IMR-90 (cell line): ENCODE measurements at regions not wholly inside any gene's neighbourhood (a gene's known extent, or its start where the extent isn't known, plus 50 kb on each side); places are given as distances from the start of the nearest gene placed in this dataset.

Experiments
- ATAC-seq: fragments of 200-7000 bp; cut with Tn5 transposase; 2 replicates; pipeline ENCODE4 v1.9.1; 2020; ENCODE audit warnings: low read depth, mild to moderate bottlenecking, moderate library complexity
- BruUV-seq: library from RNA; stranded (reverse); fragments of 400-500 nt; replicated peaks from 2 replicates; lab custom pipeline; 2021; lab: Mats Ljungman, UMichigan
- CTCF ChIA-PET: fragments of 300-600 bp; formaldehyde crosslinking; extraction: SDS; loops from one replicate; lab custom pipeline; 2021; ENCODE audit warnings: antibody characterized with exemption; lab: Yijun Ruan, JAX
- POLR2A ChIA-PET: fragments of 300-600 bp; sonication (Branson Sonifier 250); formaldehyde crosslinking; loops from one replicate; lab custom pipeline; 2022; ENCODE audit warnings: antibody characterized with exemption; ENCODE audit not compliant: unreplicated experiment; lab: Charles Lee
- DNase-seq: peaks from one replicate; pipeline ENCODE4 v3.0.0; 2013
- H2AFZ ChIP-seq: replicated peaks from 2 replicates; pipeline ENCODE3; 2013; ENCODE audit warnings: low read length, mild to moderate bottlenecking; ENCODE audit not compliant: poor library complexity
- H2AK5ac ChIP-seq: 2 replicates; pipeline ENCODE4 v1.6.1; 2013; ENCODE audit warnings: low read depth, low read length, inconsistent platforms
- H2AK9ac ChIP-seq: replicated peaks from 2 replicates; pipeline ENCODE3; 2013; ENCODE audit warnings: mild to moderate bottlenecking, low read depth, low read length, moderate library complexity; ENCODE audit not compliant: poor library complexity
- H2BK120ac ChIP-seq: 2 replicates; pipeline ENCODE4 v1.6.1; 2013; ENCODE audit warnings: low read depth, low read length, inconsistent platforms
- H2BK15ac ChIP-seq: 3 replicates; pipeline ENCODE4 v1.6.1; 2013; ENCODE audit warnings: low read depth, low read length, inconsistent platforms
- H2BK20ac ChIP-seq: 2 replicates; pipeline ENCODE4 v1.6.1; 2013; ENCODE audit warnings: low read depth, mild to moderate bottlenecking, inconsistent platforms, low read length, moderate library complexity
- H2BK5ac ChIP-seq: 2 replicates; pipeline ENCODE4 v1.6.1; 2013; ENCODE audit warnings: mild to moderate bottlenecking, low read depth, low read length, inconsistent platforms; ENCODE audit not compliant: poor library complexity, severe bottlenecking
- H3K14ac ChIP-seq: replicated peaks from 2 replicates; pipeline ENCODE4 v1.6.1; 2013; ENCODE audit warnings: low read depth, low read length, inconsistent platforms
- H3K18ac ChIP-seq: 2 replicates; pipeline ENCODE4 v1.6.1; 2013; ENCODE audit warnings: low read depth, low read length, control low read depth
- H3K23ac ChIP-seq: 2 replicates; pipeline ENCODE4 v1.6.1; 2013; ENCODE audit warnings: low read depth, low read length, inconsistent platforms
- H3K27ac ChIP-seq: 2 replicates; pipeline ENCODE4 v1.5.1; 2013; ENCODE audit warnings: mild to moderate bottlenecking, control low read depth, low read length; ENCODE audit not compliant: insufficient read depth
- H3K27me3 ChIP-seq: 2 replicates; pipeline ENCODE4 v1.6.1; 2013; ENCODE audit warnings: low read length; ENCODE audit not compliant: control insufficient read depth, insufficient read depth
- H3K36me3 ChIP-seq: 2 replicates; pipeline ENCODE4 v1.6.1; 2013; ENCODE audit warnings: low read length, mixed read lengths; ENCODE audit not compliant: control insufficient read depth, insufficient read depth
- H3K4ac ChIP-seq: 2 replicates; pipeline ENCODE4 v1.6.1; 2013; ENCODE audit warnings: low read depth, low read length, inconsistent platforms
- H3K4me1 ChIP-seq: 2 replicates; pipeline ENCODE4 v1.6.1; 2013; ENCODE audit warnings: low read length, mixed read lengths; ENCODE audit not compliant: control insufficient read depth, insufficient read depth
- H3K4me2 ChIP-seq: 2 replicates; pipeline ENCODE4 v1.6.1; 2013; ENCODE audit warnings: low read depth, mild to moderate bottlenecking, control low read depth, low read length, moderate library complexity
- H3K4me3 ChIP-seq: 2 replicates; pipeline ENCODE4 v1.5.1; 2013; ENCODE audit warnings: low read depth, mild to moderate bottlenecking, control low read depth, low read length, moderate library complexity; ENCODE audit not compliant: insufficient read depth
- H3K56ac ChIP-seq: 2 replicates; pipeline ENCODE4 v1.6.1; 2013; ENCODE audit warnings: low read length, inconsistent platforms; ENCODE audit not compliant: insufficient read depth; ENCODE audit errors: extremely low read depth
- H3K79me1 ChIP-seq, 2 experiments: 2 replicates each; pipeline ENCODE4 v1.6.1; 2013; ENCODE audit warnings: low read length in 2 of 2, inconsistent platforms in 1 of 2, low read depth in 1 of 2
- H3K9ac ChIP-seq: 2 replicates; pipeline ENCODE4 v1.6.1; 2013; ENCODE audit warnings: low read depth, low read length, control low read depth
- H3K9me1 ChIP-seq: 2 replicates; pipeline ENCODE4 v1.6.1; 2013; ENCODE audit warnings: low read length, inconsistent platforms; ENCODE audit not compliant: insufficient read depth
- H3K9me3 ChIP-seq: 2 replicates; pipeline ENCODE4 v1.6.1; 2013; ENCODE audit warnings: low read length; ENCODE audit not compliant: control insufficient read depth, insufficient read depth
- H4K20me1 ChIP-seq: 2 replicates; pipeline ENCODE4 v1.6.1; 2013; ENCODE audit warnings: low read length, inconsistent platforms; ENCODE audit not compliant: insufficient read depth
- H4K5ac ChIP-seq: 2 replicates; pipeline ENCODE4 v1.6.1; 2013; ENCODE audit warnings: mild to moderate bottlenecking, low read depth, low read length, control low read depth
- H4K8ac ChIP-seq, 2 experiments: 2 replicates each; pipeline ENCODE4 v1.6.1; 2013; ENCODE audit warnings: low read depth in 2 of 2, low read length in 2 of 2, control low read depth in 1 of 2, inconsistent platforms in 1 of 2
- H4K91ac ChIP-seq: 2 replicates; pipeline ENCODE4 v1.6.1; 2013; ENCODE audit warnings: low read depth, low read length, inconsistent platforms; ENCODE audit not compliant: insufficient read depth
- BHLHE40 ChIP-seq: fragments of 150-350 bp; IDR thresholded peaks from 2 replicates; pipeline ENCODE4 v1.6.1; 2016; ENCODE audit warnings: mild to moderate bottlenecking, low read depth, low read length
- CEBPB ChIP-seq: IDR thresholded peaks from 2 replicates; pipeline ENCODE4 v1.6.1; 2012; ENCODE audit warnings: low read depth, low read length, improper control_type of control experiment
- CHD1 ChIP-seq: IDR thresholded peaks from 2 replicates; pipeline ENCODE4 v1.6.1; 2012; ENCODE audit warnings: low read depth, low read length, improper control_type of control experiment
- WGBS, 2 experiments: methylation state at CpG; one replicate each; pipeline versions ENCODE4 v1.1.5 to v1.1.7; 2013; ENCODE audit warnings: missing lambda C conversion rate in 2 of 2; ENCODE audit not compliant: insufficient read length in 1 of 2; ENCODE audit errors: extremely low coverage in 2 of 2; 5-methylcytosine and 5-hydroxymethylcytosine counted together
- dilution Hi-C: fragments of 300-500 bp; cut with HindIII; formaldehyde crosslinking; loops from one replicate; pipeline ENCODE4 v1.14.3; 2018; ENCODE audit warnings: low sequenced_read_pairs; ENCODE audit not compliant: unreplicated experiment
- in situ Hi-C: fragments of 300-500 bp; cut with MboI; formaldehyde crosslinking; loops from 3 replicates; pipeline ENCODE4 v1.14.3; 2019; ENCODE audit warnings: low sequenced_read_pairs, inconsistent platforms, mixed read lengths
- intact Hi-C: fragments of 100-400 bp; cut with micrococcal nuclease; formaldehyde crosslinking; loops from 2 replicates; pipeline ENCODE4 v1.10.0; 2022

DNA sequence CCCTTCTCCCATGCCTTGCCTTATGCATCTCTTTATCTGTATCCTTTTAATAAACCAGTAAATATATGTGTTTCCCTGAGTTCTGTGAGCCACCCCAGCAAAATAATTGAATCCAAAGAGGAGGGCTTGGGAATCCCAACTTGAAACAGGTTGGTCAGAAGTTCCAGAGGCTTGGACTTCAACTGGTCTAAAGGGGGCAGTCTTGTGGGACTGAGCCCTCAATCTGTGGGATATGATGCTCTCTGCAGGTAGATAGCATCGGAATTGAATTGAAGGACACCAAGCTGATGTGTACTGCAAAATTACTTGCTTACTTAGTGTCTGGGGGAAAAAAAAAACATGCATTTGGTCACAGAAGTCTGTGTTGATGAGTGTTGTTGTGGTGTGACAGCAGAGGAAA, 1033.5 kb upstream of the TMEFF2 start:
- DNase-seq (no peak), ATAC-seq (no peak)
- Histone ChIP-seq H2BK5ac (no peak overlapping the region), H3K14ac (no peak overlapping the region), H3K4me3 (no peak overlapping the region), H4K20me1 (no peaks in the 10 kb centered on the region), H3K4me2 (no peak overlapping the region), H3K56ac (no peak overlapping the region), H3K27ac (no peak overlapping the region), H3K79me1 (no peaks in the 10 kb centered on the region), H2BK15ac (no peak overlapping the region), H3K4ac (no peak overlapping the region), H2BK20ac (no peak overlapping the region), H3K27me3 (no peaks in the 10 kb centered on the region), H2BK120ac (no peak overlapping the region), H3K36me3 (no peaks in the 10 kb centered on the region), H3K23ac (no peak overlapping the region), H4K8ac (no peak overlapping the region), H3K9ac (no peak overlapping the region), H2AK9ac (no peak overlapping the region), H3K9me1 (no peaks in the 10 kb centered on the region), H4K5ac (no peak overlapping the region), H4K91ac (no peak overlapping the region), H3K18ac (no peak overlapping the region), H2AFZ (no peak overlapping the region), H3K4me1 (no peaks in the 10 kb centered on the region), H2AK5ac (no peak overlapping the region), H3K9me3 (peaks cover 4% of the 10 kb centered on the region)
- dilution Hi-C loops, result no loop called here
- ChIA-PET POLR2A (no interaction called here), CTCF (no interaction called here)
- intact Hi-C loops, result no loop called here
- in situ Hi-C loops, result no loop called here
- WGBS, 2 experiments, result 83% methylated on average over 1 of the region's 1 CpG; no CpG with 5 or more reads in 1 of the 2 experiments
- no peak for TF ChIP-seq BHLHE40
- TF ChIP-seq CHD1, result no peak
- no peak for TF ChIP-seq CEBPB
- BruUV-seq, result no TSS peak
